ENCODE measurements at regions not wholly inside any gene's neighbourhood (a gene's known extent, or its start where the extent isn't known, plus 50 kb on each side); places are given as distances from the start of the nearest gene placed in this dataset.
"Not testable (repeated sequence)": the region's sequence is repeated elsewhere in the genome, so short reads cannot be mapped to it uniquely, and the experiment has no call there.

GRCh38 chr5:44048276-44048984 is 340.8 kb downstream of the FGF10 start:
- H3K4me2 ChIP-seq = no peak overlapping the region
- no peak overlapping the region for H2AFZ ChIP-seq
- no peaks in the 10 kb centered on the region for H3K4me1 ChIP-seq (replicated peaks; ENCODE audit: insufficient read depth)
- H3K9me3 ChIP-seq (ENCODE audit: insufficient read depth, low read depth) = no peaks in the 10 kb centered on the region
- POLR2A ChIA-PET (ENCODE audit: unreplicated experiment) = no interaction called here
- no peak for TF ChIP-seq EZH2 (IDR thresholded peaks at IDR 0.05; ENCODE audit: low read depth)
- no peak for TF ChIP-seq CTCF (conservative IDR thresholded peaks at IDR 0.05)
- H3K36me3 ChIP-seq (ENCODE audit: low read depth) = no peaks in the 10 kb centered on the region
- no TSS peak for BruUV-seq (replicated peaks)
- no peaks in the 10 kb centered on the region for H3K9me2 ChIP-seq (ENCODE audit: insufficient read depth)
- H3K4me3 ChIP-seq = no peak overlapping the region
- H3F3A ChIP-seq (ENCODE audit: insufficient read depth, low read depth) = no peaks in the 10 kb centered on the region
- no peak for DNase-seq
- H3K27me3 ChIP-seq (ENCODE audit: insufficient read depth, low read depth) = no peaks in the 10 kb centered on the region
- no peaks in the 10 kb centered on the region for H3K79me2 ChIP-seq (ENCODE audit: low read depth)
- CTCF ChIA-PET = no interaction called here
- no peaks in the 10 kb centered on the region for H4K20me1 ChIP-seq (ENCODE audit: insufficient read depth)
- no peak overlapping the region for H3K27ac ChIP-seq
- intact Hi-C loops (cut with micrococcal nuclease; ENCODE audit: unreplicated experiment) = no loop called here

- intact Hi-C loops (cut with micrococcal nuclease; ENCODE audit: unreplicated experiment) = no loop called here
- TF ChIP-seq EZH2 (IDR thresholded peaks at IDR 0.05; ENCODE audit: low read depth) (no peak), CTCF (conservative IDR thresholded peaks at IDR 0.05) (no peak)
- Histone ChIP-seq H3K4me1 (replicated peaks; ENCODE audit: insufficient read depth) (no peaks in the 10 kb centered on the region), H3K9me3 (ENCODE audit: insufficient read depth, low read depth) (no peaks in the 10 kb centered on the region), H3K27me3 (ENCODE audit: insufficient read depth, low read depth) (no peaks in the 10 kb centered on the region), H3K27ac (no peak overlapping the region), H2AFZ (no peak overlapping the region), H3K4me3 (no peak overlapping the region), H3K79me2 (ENCODE audit: low read depth) (no peaks in the 10 kb centered on the region), H3K9me2 (ENCODE audit: insufficient read depth) (no peaks in the 10 kb centered on the region), H3K36me3 (ENCODE audit: low read depth) (no peaks in the 10 kb centered on the region), H4K20me1 (ENCODE audit: insufficient read depth) (no peaks in the 10 kb centered on the region), H3F3A (ENCODE audit: insufficient read depth, low read depth) (no peaks in the 10 kb centered on the region), H3K4me2 (no peak overlapping the region)
- ChIA-PET POLR2A (ENCODE audit: unreplicated experiment) (no interaction called here), CTCF (no interaction called here)
- no peak for DNase-seq
- no TSS peak for BruUV-seq (replicated peaks)
These were observed 342.4 kb downstream of the FGF10 start for GRCh38 chr5:44046619-44047364.

GRCh38 chr5:44044549-44044948 is 344.7 kb downstream of the FGF10 start:
- H3K36me3 ChIP-seq (ENCODE audit: low read depth); H3K4me1 ChIP-seq (replicated peaks; ENCODE audit: insufficient read depth); H2AFZ ChIP-seq; CTCF ChIA-PET; H3F3A ChIP-seq (ENCODE audit: insufficient read depth, low read depth); DNase-seq; H3K79me2 ChIP-seq (ENCODE audit: low read depth); H3K9me2 ChIP-seq (ENCODE audit: insufficient read depth); H4K20me1 ChIP-seq (ENCODE audit: insufficient read depth); intact Hi-C loops (cut with micrococcal nuclease; ENCODE audit: unreplicated experiment); H3K27ac ChIP-seq; H3K27me3 ChIP-seq (ENCODE audit: insufficient read depth, low read depth); POLR2A ChIA-PET (ENCODE audit: unreplicated experiment); H3K9me3 ChIP-seq (ENCODE audit: insufficient read depth, low read depth); BruUV-seq (replicated peaks); H3K4me2 ChIP-seq; H3K4me3 ChIP-seq: not testable (repeated sequence)

Measured in PC-9 (cell line).